ENCODE measurements at regions not wholly inside any gene's neighbourhood (a gene's known extent, or its start where the extent isn't known, plus 50 kb on each side); places are given as distances from the start of the nearest gene placed in this dataset.

DNA sequence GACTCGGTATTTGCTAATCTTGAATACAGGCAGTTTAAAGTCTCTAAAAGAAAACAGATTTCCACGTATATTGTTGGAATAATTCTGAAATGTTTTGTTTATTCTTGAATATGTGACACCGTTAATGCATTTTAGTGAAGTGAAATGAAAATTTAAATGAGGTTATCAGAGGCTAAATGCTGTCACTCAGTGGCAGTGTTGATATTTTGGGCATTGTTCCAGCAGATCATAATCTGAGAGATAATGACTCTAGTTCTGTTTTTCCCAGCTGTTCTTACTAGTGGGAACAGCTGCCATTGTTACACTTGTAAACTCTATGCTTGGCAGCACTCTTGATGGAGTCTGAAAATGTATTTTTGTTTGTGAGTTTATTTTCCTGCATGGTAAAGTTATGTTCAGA, 365.6 kb upstream of the SLC10A2 start:
- DNase-seq (ENCODE audit: low spot score): no peak

DNA sequence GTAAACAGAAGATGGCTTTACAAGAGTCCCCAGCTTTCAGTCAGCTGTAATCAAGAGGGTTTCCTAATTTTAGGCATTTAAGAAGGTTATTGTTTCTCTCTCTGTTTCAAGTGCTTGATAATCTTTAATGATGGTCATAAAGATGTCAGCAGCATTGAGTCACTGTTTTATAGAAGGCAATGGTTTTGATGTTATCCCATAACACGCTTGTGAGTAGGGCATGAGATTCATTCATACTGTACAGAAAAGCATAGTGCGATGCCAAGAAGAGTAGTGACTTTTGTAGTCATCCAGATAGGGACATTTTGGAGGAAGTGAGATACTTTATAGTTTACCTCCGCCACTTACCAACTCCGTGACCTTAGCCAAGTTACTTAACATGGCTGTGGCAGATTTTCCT, 364.2 kb upstream of the SLC10A2 start:
- no peak for DNase-seq (ENCODE audit: low spot score)

DNA sequence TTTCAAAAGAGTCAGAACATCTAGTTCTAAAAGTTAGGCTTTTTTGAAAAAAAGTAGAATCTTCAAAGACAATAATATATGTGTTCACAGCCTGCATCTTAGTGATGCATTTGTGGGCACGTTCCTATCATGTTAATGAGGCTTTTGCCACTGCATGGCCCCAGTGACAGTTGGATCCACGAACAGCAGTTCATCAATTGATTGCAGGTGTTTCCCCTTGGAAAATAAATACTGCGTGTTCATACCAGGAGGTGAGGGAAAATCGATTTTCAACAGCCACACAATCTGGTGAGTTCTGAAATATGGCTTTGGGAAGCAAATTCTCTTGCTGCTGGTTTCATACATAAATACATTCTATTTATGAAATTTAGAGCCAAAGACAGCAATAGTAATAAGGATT, 343.8 kb upstream of the SLC10A2 start:
- no peak for DNase-seq (ENCODE audit: low spot score)

DNA sequence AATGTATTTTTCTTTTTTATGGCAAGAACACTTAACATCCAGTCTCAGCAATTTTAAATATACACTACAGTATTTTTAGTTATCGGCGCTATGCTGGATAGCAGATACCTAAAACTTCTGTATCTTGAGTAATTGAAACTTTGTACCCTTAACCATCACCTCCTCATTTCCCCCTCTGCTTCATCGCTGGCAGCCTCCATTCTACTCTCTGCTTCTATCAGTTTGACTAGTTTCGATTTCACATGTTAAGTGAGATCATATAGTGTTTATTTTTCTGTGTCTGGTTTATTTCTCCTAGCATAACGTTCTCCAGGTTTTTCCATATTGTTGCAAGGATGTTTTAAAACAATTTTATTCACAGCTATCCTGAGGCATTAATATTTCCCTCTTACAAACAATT, 340.8 kb upstream of the SLC10A2 start:
- DNase-seq (ENCODE audit: low spot score): no peak

DNA sequence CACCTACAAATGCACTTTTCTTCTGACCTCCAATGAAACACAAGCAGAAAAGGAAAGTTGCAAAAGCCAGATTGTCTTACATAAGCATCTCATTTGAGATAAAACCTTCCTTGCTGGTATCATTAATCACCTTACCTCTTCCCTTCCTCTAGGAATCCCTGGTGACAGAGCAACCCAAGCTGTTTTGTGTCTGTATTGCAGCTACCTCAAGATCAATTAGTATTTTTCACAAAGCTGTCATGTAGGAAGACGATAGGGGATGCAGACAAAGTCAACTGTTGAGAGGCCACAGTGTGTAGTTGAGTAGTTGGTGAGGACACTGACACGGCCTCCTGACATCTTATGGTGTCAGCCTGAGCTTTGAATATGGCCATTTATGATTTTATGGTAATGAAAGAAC, 339.1 kb upstream of the SLC10A2 start:
- DNase-seq (ENCODE audit: low spot score): no peak

DNA sequence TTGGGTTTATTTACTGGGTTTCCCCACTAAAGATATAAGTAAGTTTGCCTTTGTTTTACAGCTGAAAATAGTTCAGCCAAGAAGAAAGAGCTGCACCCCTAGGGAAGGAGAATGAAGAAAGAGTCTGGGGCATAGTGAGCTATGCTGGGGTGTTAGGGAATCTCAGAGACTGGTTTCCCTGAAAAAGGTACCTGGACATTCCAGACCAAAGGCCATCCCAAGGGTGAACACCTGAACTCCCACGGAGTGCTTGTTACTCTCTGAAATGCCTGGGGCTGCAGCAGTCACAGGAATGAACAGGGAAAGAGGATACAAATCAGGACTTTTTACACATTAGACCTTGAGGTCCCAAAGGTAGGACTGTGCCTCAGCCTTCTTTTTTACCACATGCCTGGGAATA, 337.6 kb upstream of the SLC10A2 start:
- DNase-seq (ENCODE audit: low spot score): no peak

DNA sequence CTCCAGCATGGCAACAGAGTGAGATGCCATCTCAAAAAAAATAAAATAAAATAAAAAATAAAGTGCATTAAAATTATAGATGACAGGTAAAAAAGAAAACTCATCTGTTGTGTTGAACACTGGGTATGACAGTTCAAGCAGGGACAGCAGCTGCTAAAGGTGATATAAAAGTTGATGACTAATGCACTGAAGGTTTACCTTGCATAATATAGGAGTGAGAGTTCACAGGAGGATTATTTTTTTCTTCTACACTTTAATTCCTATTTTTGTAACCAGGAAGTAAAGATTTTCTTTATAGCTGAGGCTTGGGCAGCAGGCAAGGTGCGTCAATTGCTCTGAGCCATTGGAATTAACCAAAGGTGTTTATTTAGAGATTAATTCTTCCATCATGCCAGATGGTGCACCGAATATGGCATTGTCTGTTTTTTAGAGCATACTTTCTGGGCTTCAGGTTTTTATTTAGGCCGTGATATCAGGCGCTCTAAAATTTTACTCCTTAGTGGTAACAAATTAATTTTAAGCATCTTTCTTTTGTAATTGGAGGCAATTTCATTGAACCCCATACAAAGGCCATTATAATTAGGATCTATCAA, 337.0 kb upstream of the SLC10A2 start:
- DNase-seq (ENCODE audit: low spot score): no peak

DNA sequence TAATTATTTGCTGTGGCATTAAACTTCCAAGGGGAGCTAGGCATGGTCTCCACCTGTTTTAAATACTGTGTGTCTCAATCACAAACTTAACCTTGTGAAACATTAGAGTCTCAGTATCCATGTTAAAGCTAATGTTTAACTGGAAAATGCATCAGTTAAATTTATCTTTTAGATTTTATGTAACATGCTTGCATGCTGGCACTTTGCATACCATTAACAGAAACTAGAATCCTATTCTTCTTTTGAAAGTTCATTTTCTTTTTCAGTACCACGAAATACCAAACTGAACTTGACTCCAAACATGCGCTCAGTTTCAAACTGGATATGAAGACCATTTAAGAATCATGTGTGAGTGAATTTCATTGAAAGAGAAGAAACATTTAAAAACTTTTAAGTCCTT, 328.9 kb upstream of the SLC10A2 start:
- DNase-seq (ENCODE audit: low spot score): no peak

DNA sequence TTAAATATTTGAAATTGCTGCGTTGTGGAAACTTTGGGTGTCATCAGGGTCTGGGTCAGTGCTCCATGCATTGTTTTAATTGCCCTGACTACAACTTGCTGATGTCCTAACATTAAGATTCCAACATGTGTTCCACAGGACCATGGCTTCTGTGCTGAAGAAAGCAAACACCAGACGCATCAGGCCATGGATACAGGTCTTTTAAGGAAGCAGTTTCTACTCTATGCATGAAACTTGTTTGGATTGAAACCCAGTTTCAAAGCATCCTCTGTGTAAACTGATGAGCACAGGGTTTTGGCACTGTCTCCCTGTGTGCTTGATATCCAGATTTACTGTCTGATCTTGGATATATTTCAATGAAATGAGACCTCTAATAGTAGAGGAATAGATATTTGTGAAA, 328.4 kb upstream of the SLC10A2 start:
- DNase-seq (ENCODE audit: low spot score): no peak

DNA sequence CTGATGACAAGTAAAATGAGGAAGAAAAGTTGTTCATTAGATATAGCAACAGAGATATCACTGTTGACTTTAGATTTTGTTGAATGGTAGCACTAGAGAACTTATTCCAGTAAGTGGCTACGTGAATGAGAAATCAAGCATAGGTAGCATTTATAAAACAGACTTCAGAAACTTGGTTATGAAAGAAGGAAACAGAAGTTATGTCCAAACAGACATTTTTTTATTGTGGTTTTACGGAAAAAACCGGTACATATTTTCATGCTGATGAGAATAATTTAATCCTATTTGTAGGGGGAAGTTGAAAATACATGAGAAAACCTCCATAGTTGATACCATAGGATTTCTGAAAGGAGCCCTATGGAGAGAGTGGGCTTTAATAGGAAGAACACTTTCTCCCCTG, 325.7 kb upstream of the SLC10A2 start:
- no peak for DNase-seq (ENCODE audit: low spot score)

DNA sequence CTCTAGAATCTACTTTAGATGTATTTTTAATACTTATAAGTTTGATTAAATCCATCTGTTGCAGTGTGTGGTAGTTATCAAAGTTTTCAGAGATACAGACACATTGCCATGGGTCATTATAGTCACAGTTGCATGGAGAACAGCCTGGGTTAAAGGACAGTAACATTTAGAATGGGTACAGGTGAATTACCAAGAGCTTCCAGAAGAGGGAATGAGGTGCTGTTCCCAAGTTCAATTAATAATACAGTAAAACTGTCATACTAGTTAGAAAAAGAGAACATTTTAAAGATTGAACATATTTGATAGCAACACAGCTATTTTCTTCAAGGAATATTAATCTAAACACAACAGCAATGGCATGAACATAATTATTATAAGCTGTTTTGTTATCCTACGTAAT, 322.6 kb upstream of the SLC10A2 start:
- no peak for DNase-seq (ENCODE audit: low spot score)

DNA sequence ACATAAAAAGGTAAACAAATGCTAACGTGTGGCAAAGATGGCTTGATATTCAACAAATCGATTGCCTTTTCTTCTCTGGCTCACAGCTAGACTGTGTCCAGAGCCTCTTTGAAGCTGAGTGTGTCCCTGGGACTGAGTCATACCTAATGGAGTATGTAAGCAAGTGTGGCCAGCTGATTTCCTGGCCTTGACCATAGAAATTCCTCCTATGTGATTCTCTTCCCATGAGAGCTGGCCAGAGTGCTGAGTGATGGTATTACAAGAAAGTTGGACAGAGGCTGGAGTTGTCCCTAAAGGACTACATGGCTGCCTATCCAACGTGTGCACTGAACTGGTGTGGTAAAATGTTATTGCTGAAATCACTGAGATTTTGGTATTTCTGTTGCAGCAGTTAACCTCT, 320.1 kb upstream of the SLC10A2 start:
- no peak for DNase-seq (ENCODE audit: low spot score)

DNA sequence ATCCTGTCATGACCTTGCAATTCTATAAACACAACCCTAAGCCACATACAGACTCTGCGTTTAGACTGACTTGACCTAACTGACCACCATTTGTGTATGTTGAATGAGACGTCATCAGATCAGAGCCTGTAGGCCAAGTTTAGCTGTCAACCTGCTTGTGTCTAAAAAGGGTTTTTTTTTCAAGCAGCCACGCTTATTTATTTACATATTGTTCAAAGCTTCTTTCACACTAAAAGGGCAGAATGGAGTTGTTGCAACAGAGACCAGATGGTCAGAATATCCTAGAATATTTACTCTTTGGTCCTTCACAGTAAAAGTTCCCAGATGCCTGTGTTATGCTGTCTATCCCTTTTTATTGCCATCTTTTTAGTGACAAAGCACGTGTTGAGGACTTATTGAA, 307.7 kb upstream of the SLC10A2 start:
- no peak for DNase-seq (ENCODE audit: low spot score)

DNA sequence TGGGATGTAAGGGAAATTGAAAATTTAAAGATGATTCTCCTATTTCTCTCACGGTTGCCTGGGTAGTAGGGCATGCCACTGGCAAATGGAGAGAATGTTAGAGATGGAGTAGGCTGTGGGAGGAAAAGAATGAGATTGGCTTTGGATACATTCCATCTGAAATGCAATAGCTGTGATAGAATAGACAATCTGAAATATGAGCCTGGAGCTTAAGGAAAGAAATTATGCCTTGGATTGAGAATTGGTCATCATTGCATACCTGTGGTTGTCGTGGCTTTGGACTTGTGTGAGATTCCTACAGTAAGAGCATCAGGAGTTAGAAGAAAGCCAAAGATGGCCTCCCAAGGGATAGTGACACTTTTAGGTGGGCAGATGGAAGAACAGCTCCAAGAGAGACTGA, 305.1 kb upstream of the SLC10A2 start:
- no peak for DNase-seq (ENCODE audit: low spot score)

DNA sequence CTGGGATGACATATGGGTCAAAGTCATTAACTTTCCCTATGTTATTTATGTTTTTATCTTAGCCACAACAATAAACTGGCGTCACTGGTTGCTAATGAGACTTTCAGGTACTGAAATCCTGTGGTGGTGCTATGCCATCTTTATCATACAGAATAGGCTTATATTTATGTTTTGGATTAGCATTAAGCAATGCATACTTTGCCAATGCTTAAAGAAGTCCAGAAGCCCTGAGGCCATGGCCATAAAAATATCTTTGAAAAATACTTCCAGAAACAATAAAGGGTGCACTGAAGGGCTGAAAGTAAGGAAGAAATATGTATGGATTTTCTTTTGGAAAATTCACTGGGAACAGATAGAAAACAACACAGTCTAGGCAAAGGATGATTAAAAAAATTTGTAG, 304.6 kb upstream of the SLC10A2 start:
- DNase-seq (ENCODE audit: low spot score): no peak

DNA sequence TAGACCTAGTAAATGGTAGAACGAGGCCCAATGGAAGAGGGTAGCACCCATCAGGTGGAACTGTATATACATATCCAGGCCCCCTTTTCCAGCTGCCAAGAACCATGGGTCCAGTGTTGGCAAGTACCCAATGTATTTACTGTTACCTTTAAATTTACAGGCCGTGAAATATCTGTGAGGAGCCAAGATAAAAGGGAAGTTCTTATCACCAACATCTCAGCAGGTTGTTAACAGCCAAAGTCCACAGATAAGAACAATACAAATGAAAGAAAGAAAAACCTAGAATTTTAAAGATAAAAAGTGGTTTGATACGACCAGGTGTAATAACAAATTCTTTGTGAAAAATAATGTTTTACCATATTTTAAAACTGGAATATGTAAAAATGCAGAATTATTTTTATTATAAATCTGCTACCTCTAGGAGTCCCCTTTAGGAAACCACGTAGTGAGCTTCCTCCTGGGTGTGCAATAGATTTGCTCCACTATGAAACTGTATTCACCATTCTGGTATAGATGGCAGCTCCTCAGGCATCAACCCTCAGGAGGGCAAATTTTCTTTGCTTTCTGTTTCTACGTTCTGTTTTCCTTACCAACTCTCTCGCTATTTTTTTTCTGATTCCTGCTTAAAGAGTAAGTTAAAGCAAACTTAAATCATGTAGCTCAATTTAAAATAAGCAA, 292.2 kb upstream of the SLC10A2 start:
- DNase-seq (ENCODE audit: low spot score): no peak

DNA sequence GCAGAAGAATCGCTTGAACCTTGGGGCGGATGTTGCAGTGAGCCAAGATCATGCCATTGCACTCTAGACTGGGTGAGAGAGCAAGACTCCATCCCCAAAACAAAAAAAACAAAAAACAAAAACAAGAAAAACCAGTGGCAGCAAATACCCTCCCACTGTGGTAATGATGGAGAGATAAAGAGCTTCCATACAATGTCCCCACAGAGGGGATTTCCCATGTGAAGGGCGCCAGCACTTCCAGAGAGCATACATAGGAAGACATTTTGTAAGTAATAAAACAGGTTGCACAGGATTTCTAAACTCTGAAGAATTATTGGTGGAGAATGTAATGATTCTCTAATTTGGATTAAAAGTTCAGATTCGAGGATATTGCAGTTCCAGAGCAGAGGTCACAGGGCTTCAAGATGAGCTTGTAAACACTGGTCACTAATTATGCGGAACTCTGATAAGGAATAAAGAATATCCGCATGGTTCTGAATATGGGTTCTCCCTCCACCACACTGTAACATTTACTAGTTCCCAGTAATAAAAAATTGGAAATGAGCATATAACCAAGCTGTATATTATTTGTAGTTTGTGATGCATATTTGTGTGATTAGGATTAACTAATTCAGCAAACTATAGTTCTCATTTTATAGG, 290.1 kb upstream of the SLC10A2 start:
- DNase-seq (ENCODE audit: low spot score): no peak

DNA sequence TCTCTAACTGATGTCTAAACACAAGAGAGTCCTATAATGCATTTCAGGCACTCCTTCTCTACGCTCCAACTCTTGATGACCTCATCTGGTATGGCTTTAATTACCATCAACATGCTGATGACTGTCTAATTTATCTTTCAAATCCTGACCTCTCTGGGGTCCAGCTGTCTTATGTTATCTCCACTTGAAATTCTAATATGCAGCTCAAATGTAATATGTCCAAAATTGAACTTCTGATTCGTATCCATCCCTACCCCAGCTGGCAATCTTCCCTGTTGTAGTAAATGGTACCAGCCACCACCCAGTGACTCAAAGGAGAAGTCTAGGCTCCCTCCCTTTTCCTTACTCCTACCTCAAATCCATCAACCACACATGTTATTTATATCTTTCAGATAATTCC, 288.0 kb upstream of the SLC10A2 start:
- no peak for DNase-seq (ENCODE audit: low spot score)

DNA sequence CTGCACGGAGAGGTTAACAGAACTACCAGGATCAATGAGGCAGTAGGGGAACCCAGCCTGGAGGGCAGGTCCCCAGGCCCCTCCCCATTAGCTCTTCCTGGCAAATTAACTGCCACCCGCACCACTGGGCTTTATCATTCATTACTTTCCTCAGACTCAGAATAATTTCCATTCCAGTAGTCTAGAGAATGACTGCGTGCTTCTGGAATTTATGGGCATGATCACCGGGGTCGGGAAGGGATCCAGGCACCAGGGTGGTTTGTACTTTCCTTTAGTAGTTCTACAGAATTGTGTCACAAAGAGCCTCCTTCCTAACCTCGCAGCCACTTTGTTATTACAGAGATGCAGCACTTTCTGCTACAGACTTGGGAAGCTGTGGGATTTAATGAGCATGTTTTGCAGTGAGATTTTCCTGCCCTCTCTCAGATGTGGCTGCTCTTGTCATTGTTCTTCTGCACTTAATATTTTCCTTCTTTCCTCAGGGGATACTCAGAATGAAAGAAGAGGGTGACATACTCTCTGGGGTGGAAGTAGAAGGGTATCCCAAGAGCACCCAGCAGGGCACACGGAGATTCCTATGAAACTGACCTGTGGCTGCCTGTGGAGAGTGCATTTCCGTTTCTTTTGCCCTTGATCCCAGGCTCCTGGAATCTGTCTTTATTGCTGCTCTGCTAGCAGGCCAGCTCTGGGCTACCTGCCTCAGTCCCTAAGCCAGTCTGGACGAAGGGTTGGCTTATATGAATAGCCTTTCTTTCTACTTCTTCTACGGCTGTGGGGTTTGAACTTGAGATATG, 285.0 kb upstream of the SLC10A2 start:
- no peak for DNase-seq (ENCODE audit: low spot score)

DNA sequence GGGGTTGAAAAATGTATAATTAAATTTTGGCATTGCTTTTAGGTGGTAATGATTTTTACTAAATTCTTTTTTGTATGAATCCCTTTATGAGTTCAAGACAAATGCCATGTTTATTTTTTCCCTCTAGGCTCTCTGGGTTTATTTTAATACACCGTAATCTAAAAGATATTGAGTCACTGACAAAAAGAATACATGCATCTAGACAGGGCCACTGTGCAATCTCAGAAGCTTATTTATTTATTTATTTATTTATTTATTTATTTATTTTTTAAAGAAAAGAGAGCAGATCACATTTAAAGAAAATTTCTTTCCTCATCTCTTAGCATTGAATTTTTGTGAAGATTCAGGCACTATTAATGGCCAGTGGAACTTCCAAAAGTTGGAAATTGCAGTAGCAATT, 283.9 kb upstream of the SLC10A2 start:
- no peak for DNase-seq (ENCODE audit: low spot score)

DNA sequence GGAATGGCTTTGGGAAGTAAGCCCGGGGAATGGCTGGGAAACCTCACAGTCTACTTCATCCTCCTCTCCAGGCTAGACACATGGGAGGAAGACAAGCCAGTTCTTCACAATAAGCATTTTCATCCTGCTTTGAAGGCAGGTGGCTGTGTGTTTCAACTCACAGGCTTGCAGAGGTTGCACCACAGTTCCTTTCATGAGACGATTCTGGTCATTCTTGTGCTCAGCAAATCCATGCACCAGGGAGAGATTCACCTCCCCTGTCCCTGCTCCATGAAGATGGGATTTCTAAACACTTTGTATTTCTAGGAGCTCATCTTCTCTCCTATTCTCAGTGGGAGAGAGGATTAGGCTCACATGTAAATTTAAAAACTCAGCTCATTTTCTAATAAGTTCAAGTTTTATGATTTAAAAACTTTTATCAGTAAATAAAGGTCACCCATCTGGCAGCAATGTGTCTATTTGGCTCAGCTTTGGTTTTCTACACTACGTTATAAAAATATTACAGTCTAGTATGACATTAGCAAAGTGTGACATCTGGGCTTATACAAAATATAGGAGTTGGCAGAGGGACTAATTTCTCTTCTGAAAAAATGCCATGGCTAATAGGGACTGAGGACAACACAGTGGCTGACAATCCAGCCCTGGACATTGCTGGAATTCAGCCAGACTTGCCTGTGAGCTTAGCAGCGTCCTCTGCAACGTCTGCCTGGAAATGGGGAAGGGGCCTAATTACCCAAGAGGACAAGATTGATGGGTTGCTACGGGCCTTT, 283.2 kb upstream of the SLC10A2 start:
- DNase-seq (ENCODE audit: low spot score): no peak

DNA sequence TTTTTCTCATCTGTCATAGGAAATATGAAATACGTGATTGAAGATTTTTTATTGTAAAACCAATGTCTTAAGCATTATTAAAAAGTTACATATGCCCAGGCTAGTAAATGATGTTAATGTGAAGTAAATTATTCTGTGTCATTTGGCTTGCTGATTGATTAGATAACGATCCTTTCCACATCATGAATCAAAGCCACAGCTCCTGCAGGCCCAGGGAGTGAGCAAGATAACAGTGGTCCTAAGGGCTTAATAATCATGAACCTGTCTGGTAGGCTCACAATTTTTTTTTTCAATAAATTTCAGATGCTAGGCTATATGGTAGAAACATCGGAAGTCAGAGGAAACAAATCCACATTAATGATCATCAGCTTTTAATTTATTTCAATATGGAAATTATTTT, 269.0 kb upstream of the SLC10A2 start:
- no peak for DNase-seq (ENCODE audit: low spot score)

All from AG08395 (cell line).